GM18868 (cell line): ENCODE measurements at regions not wholly inside any gene's neighbourhood (a gene's known extent, or its start where the extent isn't known, plus 50 kb on each side); places are given as distances from the start of the nearest gene placed in this dataset.

ENCODE experiments used
- ATAC-seq: cut with Tn5 transposase; IDR thresholded peaks from one replicate; pipeline ENCODE4 v1.9.1; 2021; ENCODE audit warnings: mild to moderate bottlenecking, moderate library complexity; ENCODE audit not compliant: unreplicated experiment

GRCh38 chr2:139850254-139850890 lies 1070.2 kb upstream of the NXPH2 start:
- ATAC-seq = no peak

DNA sequence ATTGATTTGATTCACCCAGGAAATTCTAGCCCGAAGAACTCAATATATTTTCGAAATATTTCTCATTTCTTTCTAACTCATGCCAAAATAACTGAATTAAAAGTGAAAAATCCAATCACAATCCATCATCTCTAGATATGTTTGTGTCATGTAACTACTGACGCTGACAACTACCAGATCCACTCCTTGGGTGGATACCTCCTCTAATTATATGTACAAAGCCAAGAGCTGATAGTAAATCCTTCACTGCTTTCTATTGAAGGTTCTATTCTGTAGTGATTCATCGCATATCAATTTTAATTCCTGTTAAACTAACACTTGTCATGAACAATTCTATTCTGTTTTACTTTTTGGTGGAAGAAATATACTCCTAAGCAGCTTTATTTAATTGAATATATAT lies 1056.6 kb upstream of the NXPH2 start:
- no peak for ATAC-seq

- ATAC-seq = no peak
Measured at GRCh38 chr2:139835101-139835500, 1054.9 kb upstream of the NXPH2 start.

- ATAC-seq = no peak
Measured at GRCh38 chr2:139828011-139828410, 1047.8 kb upstream of the NXPH2 start.

DNA sequence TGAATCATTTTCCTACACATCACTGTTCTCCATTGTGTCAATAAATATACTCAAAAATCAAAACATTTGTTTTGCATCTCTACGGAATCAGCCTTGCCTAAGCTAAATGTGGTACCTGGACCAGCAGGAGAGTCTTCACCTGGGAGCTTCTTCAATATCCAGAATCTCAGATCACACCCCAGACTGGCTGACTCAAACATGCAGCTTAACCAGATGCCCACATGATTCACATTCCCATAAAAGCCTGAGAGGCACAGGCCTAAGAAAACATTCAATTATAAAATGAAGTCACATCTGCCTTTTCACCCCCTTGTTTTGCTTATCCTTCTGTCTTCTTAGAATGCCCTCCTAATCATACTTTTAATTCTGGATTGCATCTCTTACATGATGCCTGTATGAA lies 1045.5 kb upstream of the NXPH2 start:
- no peak for ATAC-seq

GRCh38 chr2:139819273-139819796 lies 1039.1 kb upstream of the NXPH2 start:
- no peak for ATAC-seq

GRCh38 chr2:139814458-139814857 lies 1034.3 kb upstream of the NXPH2 start:
- ATAC-seq = no peak

GRCh38 chr2:139813340-139813739 lies 1033.2 kb upstream of the NXPH2 start:
- no peak for ATAC-seq

GRCh38 chr2:139805441-139805840 lies 1025.3 kb upstream of the NXPH2 start:
- no peak for ATAC-seq

- no peak for ATAC-seq
Measured at GRCh38 chr2:139798391-139798790, 1018.2 kb upstream of the NXPH2 start.

DNA sequence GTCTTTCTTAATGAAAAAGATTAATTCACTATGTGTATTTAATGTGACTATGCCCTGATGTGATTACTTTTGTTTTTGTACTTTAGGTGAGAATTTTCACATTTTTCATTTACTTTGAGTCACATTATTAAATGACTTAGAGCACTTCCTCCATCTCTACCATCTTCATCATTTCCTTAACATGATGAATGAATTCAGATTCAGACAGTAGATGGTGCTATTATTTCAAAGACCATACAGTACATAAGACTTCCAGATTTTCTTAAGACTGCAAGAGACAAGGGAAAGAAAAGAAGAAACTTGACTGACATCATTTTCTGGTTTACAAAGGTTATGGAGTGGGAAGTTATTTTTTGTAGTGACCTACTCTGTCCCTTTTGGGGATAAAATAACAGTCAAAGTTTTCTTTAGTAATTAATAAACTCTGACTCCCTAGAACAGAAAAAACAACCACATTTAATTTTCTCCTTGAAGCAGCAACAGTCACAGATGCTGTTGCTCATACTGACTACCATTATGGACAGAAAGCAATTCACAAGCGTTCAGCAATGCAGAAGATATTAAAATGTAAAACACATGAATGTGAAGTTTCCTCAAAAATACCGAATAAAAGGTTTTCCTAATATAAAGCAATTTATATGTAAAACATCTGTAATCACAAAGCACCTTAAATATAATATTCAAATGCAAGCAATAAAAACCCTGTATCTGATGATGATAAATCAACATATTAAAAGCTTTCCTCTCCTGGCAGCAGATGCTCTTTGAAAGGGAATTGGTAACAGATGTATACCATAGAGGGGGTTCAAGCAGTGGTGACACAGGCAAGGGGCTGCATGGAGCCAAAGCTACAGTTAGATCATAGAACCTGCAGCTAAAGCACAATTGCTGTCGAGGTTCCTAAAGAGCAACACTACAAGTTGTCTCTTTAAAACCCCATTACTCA lies 1010.9 kb upstream of the NXPH2 start:
- no peak for ATAC-seq

DNA sequence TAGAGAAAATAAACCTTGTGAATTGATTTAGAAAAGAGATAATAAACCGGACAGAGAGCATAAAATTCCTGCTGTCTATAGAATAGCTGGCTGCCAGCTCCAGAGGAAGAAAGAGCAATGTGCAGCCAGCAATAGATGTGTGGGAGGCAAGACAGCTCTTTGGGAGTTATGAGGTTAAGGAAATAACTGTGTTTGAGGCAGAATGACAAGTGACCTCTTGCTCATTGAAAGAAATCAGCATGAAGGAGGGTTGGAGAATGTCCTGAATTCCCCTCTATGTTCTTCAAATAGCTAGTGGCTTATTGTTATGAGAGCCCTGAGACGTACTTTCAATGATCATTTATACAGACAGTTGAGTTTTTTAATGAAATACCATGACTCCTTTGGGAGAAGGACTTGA lies 1009.9 kb upstream of the NXPH2 start:
- ATAC-seq = no peak

DNA sequence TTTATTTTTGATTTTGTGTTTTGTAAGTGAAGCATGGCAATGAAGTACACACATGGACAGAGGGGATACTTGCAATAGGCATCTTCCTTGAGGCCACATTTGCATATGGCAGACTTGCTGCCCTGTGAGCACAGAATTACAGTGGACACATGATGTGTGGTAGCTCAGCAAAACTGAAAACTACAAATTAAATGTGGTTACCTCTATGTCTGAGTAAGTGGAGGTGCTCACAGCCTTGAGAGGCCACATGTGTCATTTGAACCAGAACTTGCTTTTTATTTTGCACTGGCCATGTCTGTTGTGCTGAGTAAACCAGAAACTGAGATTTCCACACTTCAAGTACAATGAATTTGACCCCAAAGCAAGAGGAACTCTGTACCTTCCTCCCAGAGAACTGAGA lies 998.5 kb upstream of the NXPH2 start:
- no peak for ATAC-seq

DNA sequence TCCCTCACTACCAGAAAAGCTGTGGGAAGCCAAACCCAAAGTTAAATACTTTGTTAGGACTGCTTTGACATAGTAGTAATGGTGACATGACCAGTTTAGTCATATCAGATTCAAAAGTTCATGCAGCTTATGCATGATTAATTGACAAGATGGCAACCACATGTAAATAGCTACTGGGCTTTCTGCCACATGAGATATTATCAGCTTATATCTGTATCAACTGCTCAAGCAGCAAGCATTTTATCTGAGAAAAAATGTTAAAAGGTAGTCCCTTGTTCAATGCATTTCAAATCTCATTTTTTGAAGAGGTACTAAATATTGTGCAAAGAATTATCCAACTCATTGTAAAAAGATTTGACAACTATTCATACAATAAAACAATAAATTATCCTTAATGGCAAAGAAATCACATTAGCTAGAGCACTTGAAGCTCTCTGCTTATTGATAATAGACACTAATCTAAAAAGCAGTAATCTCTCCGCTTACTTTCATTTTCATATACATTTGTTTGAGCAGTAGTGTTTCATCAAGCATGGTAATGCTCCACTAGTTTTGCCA lies 993.6 kb upstream of the NXPH2 start:
- ATAC-seq = no peak

- ATAC-seq = no peak
Measured at GRCh38 chr2:139769633-139770032, 989.4 kb upstream of the NXPH2 start.

DNA sequence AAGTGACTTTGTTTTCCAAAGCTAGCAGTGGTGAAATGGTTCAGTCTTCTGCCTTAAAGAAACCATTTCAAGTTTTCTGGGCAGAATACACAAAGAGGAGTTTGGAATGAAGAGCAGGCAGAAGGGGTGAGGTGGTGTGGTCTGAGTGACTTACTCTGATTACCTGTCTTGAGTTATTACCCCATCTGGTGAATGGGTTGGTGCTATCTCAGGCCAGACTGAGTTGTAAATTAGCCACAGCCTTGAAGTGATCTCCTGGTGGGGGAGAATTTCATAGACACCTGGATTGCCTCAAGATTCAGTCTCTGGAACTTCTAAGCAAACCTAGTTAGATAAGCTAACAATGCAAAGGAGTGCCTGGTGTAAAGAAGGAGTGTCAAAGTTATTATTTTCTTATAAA lies 983.5 kb upstream of the NXPH2 start:
- ATAC-seq = no peak

- ATAC-seq = no peak
Measured at GRCh38 chr2:139759000-139759505, 978.9 kb upstream of the NXPH2 start.

DNA sequence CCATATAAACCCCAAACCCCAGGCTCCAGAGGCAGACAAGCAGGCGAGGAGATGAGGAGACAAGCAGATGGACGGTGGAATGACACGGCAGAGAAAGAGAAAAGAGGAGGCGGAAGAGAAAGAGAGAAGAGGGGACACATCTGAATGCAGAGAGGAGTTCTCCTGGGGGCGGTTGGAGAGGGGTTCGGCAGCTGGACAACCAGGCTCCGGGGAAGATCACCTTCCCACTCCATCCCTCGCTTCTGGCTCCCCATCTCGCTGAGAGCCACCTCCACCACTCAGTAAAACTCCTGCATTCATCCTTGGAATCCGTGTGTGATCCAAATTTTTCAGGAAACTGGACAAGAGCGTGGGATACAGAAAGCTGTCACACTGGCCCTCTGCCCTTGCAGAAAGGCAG lies 966.7 kb upstream of the NXPH2 start:
- no peak for ATAC-seq

DNA sequence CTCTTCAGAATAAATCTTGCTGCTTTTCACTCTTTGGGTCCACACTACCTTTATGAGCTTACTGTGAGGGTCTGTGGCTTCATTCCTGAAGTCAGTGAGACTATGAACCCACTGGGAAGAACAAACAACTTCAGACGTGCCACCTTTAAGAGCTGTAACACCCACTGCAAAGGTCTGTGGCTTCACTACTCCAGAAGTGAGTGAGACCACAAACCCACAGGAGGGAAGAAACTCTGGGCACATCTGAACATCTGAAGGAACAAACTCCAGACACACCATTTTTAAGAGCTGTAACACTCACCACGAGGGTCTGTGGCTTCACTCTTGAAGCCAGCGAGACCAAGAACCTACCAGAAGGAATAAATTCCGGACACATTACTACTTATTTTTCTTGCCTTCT lies 964.1 kb upstream of the NXPH2 start:
- no peak for ATAC-seq

GRCh38 chr2:139742216-139743172 lies 962.3 kb upstream of the NXPH2 start:
- no peak for ATAC-seq
